Kidney capillary endothelial cell (primary cell): ENCODE measurements at regions not wholly inside any gene's neighbourhood (a gene's known extent, or its start where the extent isn't known, plus 50 kb on each side); places are given as distances from the start of the nearest gene placed in this dataset.
"Not testable (repeated sequence)": the region's sequence is repeated elsewhere in the genome, so short reads cannot be mapped to it uniquely, and the experiment has no call there.

Source experiments
- DNase-seq: peaks from one replicate; pipeline ENCODE4 v3.0.0-alpha.2; 2018; ENCODE audit warnings: low spot score

DNA sequence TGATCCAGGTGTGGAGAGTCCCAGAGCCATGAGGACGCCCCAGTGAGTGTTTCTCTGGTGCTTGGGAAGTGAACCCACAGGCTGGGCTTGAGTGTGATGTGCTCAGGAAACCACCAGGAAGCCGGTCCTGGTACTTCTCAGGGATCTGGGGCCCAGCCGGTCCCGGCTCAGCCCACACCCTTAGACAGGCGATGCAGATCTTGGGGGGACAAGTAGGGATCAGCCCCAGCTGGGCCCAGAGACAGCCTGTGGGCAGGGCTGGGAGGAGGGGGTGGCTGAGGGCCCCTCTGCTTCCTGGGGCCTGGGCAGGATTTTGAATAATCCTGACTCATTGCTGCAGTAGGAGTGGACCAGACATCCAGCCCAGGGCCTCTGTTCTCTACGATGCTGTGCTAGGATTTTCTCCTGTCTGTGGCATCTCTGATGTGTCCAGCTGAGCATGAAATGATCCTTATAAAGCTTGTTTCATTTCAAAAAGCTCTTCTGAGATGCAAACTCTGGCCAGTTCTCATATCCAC lies 698.0 kb downstream of the PTPRU start:
- DNase-seq: peak; percentile 22

- DNase-seq: no peak
Measured at GRCh38 chr1:29933067-29933466, 696.7 kb downstream of the PTPRU start.

- DNase-seq: no peak
Measured at GRCh38 chr1:29932626-29933025, 696.3 kb downstream of the PTPRU start.

DNA sequence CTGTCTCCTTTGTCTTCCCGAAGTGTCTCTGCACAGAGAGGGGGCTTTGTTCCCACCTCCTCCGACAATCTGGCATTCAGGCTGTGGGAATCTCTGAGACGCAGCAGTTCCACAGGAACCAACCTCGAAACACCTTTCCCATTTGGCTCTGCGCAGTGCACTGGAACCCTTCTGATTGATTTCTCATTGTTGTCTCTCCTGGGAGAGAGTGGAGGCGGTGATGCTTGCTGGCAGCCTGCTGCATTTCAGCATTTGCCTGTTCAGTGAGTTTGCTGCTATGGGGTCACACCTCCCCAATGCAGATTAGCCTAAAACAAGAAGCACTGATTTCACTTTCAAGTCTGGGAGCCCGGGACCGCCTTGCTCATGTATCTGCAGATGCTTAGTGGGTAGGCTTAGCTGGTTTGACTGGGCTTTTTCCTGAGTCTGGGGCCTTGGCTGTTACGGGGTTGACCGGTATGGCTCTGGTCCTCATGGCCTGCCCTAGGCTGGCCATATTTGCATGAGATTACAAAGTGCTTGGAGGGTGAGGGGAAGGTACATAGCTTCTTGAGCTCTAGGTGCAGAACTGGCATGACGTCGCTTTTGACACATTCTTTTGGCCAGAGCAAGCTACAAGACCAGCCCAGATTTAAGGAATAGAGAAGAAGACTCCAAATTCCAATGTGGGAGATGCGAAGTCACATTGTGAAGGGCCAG lies 695.3 kb downstream of the PTPRU start:
- no peak for DNase-seq

GRCh38 chr1:29925058-29925457 lies 688.7 kb downstream of the PTPRU start:
- DNase-seq: no peak

DNA sequence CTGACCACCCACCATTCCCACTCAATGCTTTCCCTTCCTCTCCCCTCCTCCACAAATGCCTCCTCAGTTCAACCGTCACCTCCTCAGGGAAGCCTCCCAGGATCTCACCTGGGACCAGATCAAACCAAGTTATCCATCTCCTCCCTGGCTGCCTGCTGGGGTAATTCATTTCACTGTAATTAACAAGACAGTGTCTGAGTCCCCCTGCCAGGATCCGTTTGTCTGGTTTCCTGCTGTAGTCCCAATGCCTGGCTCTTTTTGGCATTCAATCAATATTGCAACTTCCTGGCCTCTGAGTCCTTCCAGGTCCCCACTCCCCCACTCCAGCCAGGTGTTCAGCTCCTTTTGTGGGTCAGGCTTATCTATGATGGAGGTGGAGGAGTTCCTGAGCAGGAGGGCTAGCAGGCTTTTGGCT lies 687.7 kb downstream of the PTPRU start:
- no peak for DNase-seq

- DNase-seq: no peak
Measured at GRCh38 chr1:29921741-29922140, 685.4 kb downstream of the PTPRU start.

DNA sequence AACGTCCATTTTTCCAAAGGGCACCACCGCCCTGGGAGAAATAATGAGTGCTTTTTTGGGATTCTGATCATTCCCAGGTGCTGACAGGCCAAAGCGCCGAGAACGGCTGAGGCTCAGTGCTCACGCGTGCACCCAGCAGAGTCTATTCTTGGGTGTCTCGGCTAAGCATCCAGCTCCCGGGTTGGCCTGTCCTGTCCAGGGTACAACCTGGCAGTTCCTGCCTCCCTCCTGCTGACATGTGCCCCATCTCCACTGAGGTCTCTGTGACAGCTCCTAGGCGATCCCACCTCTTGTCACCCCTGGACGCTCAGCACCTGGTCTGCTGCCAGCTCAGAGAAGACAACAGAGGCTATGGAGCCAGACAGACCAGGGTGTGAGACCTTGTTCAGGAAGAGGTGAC lies 684.5 kb downstream of the PTPRU start:
- no peak for DNase-seq

- no peak for DNase-seq
Measured at GRCh38 chr1:29920316-29920715, 684.0 kb downstream of the PTPRU start.

GRCh38 chr1:29919041-29919440 lies 682.7 kb downstream of the PTPRU start:
- not testable (repeated sequence) for DNase-seq

GRCh38 chr1:29916656-29917369 lies 680.5 kb downstream of the PTPRU start:
- no peak for DNase-seq

GRCh38 chr1:29914936-29915335 lies 678.6 kb downstream of the PTPRU start:
- DNase-seq: no peak

GRCh38 chr1:29912425-29912824 lies 676.1 kb downstream of the PTPRU start:
- DNase-seq: peak; percentile 56

DNA sequence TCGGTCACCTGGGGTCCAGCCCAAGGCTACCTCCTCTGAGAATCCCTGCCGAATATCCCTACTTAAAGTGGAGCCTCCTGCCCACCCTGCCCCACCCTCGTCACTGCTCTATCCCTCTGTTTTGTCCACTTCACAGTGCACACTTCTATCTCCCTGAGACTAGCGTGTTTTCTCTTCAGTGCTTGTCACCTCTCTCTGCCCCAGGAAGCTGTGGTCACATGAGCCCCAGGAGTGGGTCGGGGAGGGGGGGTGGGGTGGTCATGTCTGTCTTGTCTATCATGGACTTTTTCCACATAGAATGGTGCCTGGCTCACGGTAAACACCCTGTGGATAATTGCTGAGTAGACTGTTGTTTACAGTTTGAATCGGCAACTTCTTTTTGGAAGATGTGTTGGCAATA lies 673.6 kb downstream of the PTPRU start:
- no peak for DNase-seq

DNA sequence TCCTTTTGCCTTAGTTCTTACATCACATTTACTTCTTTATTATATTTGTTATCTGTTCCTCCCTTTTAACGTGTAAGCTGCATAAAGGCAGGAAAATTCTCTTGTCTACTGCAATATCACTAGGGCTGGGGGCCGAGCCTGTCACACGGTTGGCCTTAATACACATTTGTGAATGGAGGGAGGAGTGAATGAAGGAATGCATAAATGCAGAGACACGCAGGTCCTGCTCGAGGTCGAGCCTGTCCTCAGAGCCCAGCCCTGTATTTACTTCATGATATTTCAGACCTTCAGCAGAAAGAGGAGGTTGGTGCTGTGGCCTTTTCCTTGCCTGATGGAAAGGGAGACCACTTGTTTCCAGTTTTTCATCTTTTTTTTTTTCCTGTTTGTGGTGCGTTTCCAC lies 671.3 kb downstream of the PTPRU start:
- no peak for DNase-seq

DNA sequence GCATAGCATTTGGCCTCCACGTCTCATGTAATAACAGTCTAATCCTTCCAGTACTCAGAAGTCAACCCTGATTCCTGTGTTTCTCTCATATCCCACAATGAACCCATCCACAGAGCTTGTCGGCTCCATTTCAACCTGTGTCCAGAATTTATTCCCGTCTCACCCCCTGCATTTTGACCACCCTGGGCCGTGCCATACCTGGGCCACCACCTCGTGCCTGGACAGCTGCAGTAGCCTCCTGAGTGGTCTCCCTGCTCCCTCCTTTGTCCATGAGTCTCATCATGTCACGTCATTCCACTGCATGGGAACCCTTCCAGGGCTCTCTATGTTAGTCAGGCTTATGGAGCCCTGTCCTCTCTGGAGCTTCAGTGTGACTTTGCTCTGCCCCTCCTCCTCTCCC lies 670.6 kb downstream of the PTPRU start:
- DNase-seq: no peak

DNA sequence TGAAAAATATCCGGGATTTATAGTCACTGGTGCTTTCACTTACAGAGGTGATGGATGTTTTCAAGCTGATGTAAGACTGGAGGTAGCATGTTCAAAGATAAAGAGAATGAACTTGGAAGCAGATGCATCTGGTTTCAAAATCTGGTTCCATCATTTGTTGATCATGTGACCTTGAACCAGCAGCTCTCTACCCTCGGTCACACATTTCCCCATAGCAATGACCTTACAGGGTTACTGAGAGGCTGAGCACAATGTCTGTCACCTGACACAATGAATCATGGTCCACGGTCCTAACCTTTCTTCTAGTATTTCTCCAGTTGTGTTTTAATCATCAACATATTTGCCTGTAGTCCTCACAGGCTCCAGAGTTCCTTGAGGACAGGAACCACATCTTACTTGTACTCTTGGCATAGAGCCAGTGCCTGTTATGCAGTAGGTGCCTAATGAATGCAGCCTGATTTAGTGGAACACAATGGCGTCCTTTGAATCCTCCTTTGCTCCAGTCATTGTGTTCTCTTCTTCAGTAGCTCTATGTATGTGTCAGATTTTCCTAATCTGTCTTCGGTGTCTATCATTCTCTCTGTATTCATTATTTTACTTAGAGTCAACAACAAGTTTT lies 667.3 kb downstream of the PTPRU start:
- no peak for DNase-seq

DNA sequence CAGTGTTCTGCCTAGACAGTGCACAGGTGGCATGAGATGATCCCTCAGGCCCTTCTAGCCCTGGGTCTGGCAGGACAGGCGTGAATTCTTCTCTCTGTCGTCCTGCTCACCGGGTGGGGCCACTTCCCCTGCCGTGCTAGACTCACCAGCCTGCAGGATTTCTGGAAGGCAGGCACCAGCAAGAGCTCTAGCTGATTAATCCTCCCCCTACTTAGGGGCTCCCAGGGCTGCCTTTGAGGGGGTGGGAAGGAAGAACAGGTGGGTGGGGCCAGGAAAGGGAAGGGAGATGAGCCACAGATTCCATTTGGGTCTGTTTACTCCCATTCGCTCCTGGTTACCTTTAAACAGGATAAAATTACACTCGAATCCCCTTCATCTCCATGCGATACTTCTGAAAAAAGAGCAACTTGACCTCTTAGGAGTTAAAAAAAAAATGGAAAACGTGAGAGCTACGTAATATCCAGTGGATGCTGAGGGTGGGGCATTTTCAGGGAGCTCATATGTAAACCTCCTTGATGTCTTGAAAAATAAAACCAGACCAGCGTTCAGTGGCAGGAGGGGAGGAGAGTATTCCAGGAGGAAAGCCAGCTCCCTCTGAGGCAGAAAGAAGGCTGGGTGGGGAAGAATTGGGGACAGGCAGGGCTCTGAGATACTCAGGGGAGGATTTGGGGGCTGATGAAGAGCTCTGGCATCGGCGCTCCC lies 665.5 kb downstream of the PTPRU start:
- DNase-seq: no peak

DNA sequence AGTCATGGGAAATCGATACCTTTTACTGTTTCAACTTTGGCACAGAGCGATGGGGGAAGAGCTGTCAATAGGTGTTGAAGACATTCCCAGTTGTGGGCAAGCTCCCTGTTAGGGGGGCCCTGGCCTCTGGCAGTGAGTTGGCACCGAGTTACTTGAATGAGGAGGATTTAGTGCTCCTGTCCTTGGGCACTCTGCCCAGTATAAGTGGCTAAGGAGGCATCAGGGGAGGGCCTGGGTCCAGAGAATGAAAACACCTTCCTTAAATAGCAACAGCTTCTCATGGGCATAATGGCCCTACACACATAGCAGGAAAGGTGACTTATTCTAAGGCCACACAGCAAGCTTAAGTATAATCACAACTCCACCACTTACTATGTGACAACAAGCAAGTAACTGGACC lies 664.4 kb downstream of the PTPRU start:
- no peak for DNase-seq

- no peak for DNase-seq
Measured at GRCh38 chr1:29900104-29900679, 663.9 kb downstream of the PTPRU start.

DNA sequence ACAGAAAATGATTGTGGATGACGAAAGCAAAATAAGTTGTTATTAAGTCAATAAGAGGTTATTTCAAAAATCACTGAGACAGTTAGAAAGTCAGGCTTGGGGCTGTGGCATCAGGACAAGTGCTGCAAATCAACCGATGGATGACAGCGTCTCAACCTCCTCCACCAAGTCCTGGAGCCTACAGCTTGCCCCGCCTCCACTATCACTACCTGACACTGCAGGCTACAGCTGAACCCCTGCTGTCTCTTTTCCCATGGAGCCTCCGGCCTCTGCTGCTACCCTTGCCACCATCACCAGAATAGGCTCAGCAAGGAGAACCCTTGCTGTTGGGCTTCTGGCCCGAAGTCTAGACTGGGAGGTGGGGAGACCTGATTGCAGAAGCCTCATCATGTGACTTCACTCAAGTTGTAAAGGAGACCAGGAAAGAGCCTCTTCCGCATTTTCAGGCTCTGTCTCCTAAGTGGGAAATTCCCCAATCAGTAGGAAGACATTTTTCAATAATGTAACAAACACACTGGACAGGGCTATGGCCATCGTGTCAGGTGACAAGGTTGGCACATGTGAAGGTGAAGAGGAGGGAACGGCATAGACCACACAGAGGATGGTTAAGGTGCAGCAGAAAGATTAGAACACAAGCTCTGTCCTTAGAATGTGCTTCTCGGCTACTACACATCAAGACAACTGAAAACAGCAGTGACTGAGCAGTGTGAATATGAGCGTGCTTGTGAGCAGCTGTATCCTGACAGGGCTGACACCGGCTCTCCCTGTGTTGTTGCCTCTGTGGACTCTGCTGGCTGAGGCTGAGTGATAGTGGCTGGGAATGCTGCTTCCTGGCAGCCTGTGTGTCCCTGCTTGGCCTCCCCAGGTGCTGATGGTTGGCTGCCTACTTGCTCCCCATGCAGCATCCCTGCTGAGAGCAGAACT lies 660.7 kb downstream of the PTPRU start:
- no peak for DNase-seq
